GM12878 (cell line): ENCODE measurements at regions not wholly inside any gene's neighbourhood (a gene's known extent, or its start where the extent isn't known, plus 50 kb on each side); places are given as distances from the start of the nearest gene placed in this dataset.

Experiments
- ATAC-seq: fragments of 200-7000 bp; cut with Tn5 transposase; 3 replicates; pipeline ENCODE4 v1.9.1; 2020; ENCODE audit warnings: mild to moderate bottlenecking, moderate library complexity
- BruUV-seq: library from RNA; stranded (reverse); fragments of 400-500 nt; replicated peaks from 2 replicates; lab custom pipeline; 2021; lab: Mats Ljungman, UMichigan
- CTCF ChIA-PET: fragments of 300-600 bp; sonication (Branson Sonifier 250); formaldehyde crosslinking; extraction: SDS; loops from one replicate; lab custom pipeline; 2021; ENCODE audit warnings: inconsistent platforms; lab: Yijun Ruan, JAX
- POLR2A ChIA-PET: fragments of 350-600 bp; formaldehyde crosslinking; extraction: SDS; loops from one replicate; lab custom pipeline; 2021; ENCODE audit warnings: inconsistent platforms; lab: Charles Lee
- RAD21 ChIA-PET: fragments of 300-600 bp; sonication (Branson Sonifier 250); formaldehyde crosslinking; loops from one replicate; lab custom pipeline; 2023; ENCODE audit warnings: antibody characterized with exemption; ENCODE audit not compliant: unreplicated experiment; lab: Charles Lee
- SMC1A ChIA-PET: fragments of 300-600 bp; sonication (Branson Sonifier 250); formaldehyde crosslinking; loops from one replicate; lab custom pipeline; 2023; ENCODE audit not compliant: unreplicated experiment, uncharacterized antibody; lab: Charles Lee
- DNase-seq: peaks from one replicate; pipeline ENCODE4 v3.0.0-alpha.2; 2011; ENCODE audit warnings: low read depth, low spot score
- FAIRE-seq: peaks from 3 replicates; lab custom pipeline; 2011; peaks lifted over from hg19 to GRCh38; lab: Jason Lieb, UNC
- H2AFZ ChIP-seq: 2 replicates; pipeline ENCODE4 v1.6.0; 2011; ENCODE audit warnings: low read depth, low read length, control low read depth; ENCODE audit not compliant: control insufficient read depth
- H3K27ac ChIP-seq: 2 replicates; pipeline ENCODE4 v1.5.1; 2011; ENCODE audit warnings: control low read depth; ENCODE audit not compliant: control insufficient read depth, insufficient read depth
- H3K27me3 ChIP-seq, 2 experiments: replicated peaks in 1 of 2; 2 replicates each; pipeline versions ENCODE4 v1.6.0 to v1.6.1; 2011; ENCODE audit warnings: low read length in 1 of 2; ENCODE audit not compliant: control insufficient read depth in 2 of 2, insufficient read depth in 2 of 2
- H3K36me3 ChIP-seq, 2 experiments: 2 replicates each; pipeline ENCODE4 v1.5.1; 2011; ENCODE audit warnings: low read length in 1 of 2; ENCODE audit not compliant: control insufficient read depth in 2 of 2, insufficient read depth in 2 of 2
- H3K4me1 ChIP-seq: 2 replicates; pipeline ENCODE4 v1.6.1; 2011; ENCODE audit warnings: mild to moderate bottlenecking, low read length, moderate library complexity, mixed read lengths; ENCODE audit not compliant: control insufficient read depth, insufficient read depth
- H3K4me2 ChIP-seq: 2 replicates; pipeline ENCODE4 v1.6.0; 2011; ENCODE audit warnings: control low read depth; ENCODE audit not compliant: control insufficient read depth, insufficient read depth
- H3K4me3 ChIP-seq: fragments of 200-600 bp; sonication (generic); 2 replicates; pipeline ENCODE4 v1.5.1; 2016
- H3K79me2 ChIP-seq: 2 replicates; pipeline ENCODE4 v1.6.0; 2011; ENCODE audit warnings: low read length; ENCODE audit not compliant: control insufficient read depth, insufficient read depth
- H3K9ac ChIP-seq: 2 replicates; pipeline ENCODE4 v1.8.0; 2011; ENCODE audit warnings: low read length, control low read depth, mixed read lengths; ENCODE audit not compliant: control insufficient read depth, insufficient read depth
- H3K9me3 ChIP-seq: replicated peaks from 3 replicates; pipeline ENCODE4 v1.5.1; 2011; ENCODE audit warnings: mild to moderate bottlenecking, low read length; ENCODE audit not compliant: control insufficient read depth, insufficient read depth
- H4K20me1 ChIP-seq: 2 replicates; pipeline ENCODE4 v1.6.0; 2011; ENCODE audit not compliant: control insufficient read depth, insufficient read depth
- CHD1 ChIP-seq: IDR thresholded peaks from 2 replicates; pipeline ENCODE4 v1.6.1; 2012; ENCODE audit warnings: low read depth, low read length, improper control_type of control experiment
- CHD2 ChIP-seq: IDR thresholded peaks from 2 replicates; pipeline ENCODE4 v1.6.1; 2011; ENCODE audit warnings: low read depth, low read length, improper control_type of control experiment, borderline replicate concordance
- FOS ChIP-seq: IDR thresholded peaks from 3 replicates; pipeline ENCODE4 v1.6.1; 2011; ENCODE audit warnings: borderline replicate concordance; ENCODE audit not compliant: insufficient read length; ENCODE audit errors: extremely low read depth
- HDAC6 ChIP-seq: fragments of 200-600 bp; sonication (generic); IDR thresholded peaks from one replicate; pipeline ENCODE4 v1.8.0; 2017; ENCODE audit warnings: antibody characterized with exemption; ENCODE audit not compliant: unreplicated experiment
- MYB ChIP-seq: fragments of 150-350 bp; IDR thresholded peaks from 2 replicates; pipeline ENCODE4 v1.6.1; 2014; ENCODE audit warnings: mild to moderate bottlenecking, low read depth, low read length, borderline replicate concordance
- RFX5 ChIP-seq: IDR thresholded peaks from 2 replicates; pipeline ENCODE4 v1.6.1; 2011; ENCODE audit warnings: low read depth, low read length, improper control_type of control experiment
- SMAD5 ChIP-seq: IDR thresholded peaks from 2 replicates; pipeline ENCODE4 v1.6.1; 2016; ENCODE audit warnings: antibody characterized with exemption, low read depth
- SP1 ChIP-seq: IDR thresholded peaks from one replicate; pipeline ENCODE4 v1.6.1; 2011; ENCODE audit warnings: low read depth, low read length
- SREBF2 ChIP-seq: IDR thresholded peaks from 2 replicates; pipeline ENCODE4 v1.6.1; 2012; ENCODE audit warnings: mild to moderate bottlenecking, low read length
- TCF12 ChIP-seq: IDR thresholded peaks from 2 replicates; pipeline ENCODE4 v1.6.1; 2011; ENCODE audit warnings: low read depth, mild to moderate bottlenecking, low read length
- TCF7 ChIP-seq: IDR thresholded peaks from 2 replicates; pipeline ENCODE4 v1.6.1; 2014; ENCODE audit warnings: antibody characterized with exemption, borderline replicate concordance
- ZBED1 ChIP-seq: IDR thresholded peaks from 2 replicates; pipeline ENCODE4 v1.6.1; 2016; ENCODE audit warnings: borderline replicate concordance
- ZNF24 ChIP-seq: fragments of 450-650 bp; IDR thresholded peaks from 2 replicates; pipeline ENCODE4 v1.6.1; 2017; ENCODE audit warnings: antibody characterized with exemption, mild to moderate bottlenecking
- WGBS: methylation state at CpG from one replicate; pipeline ENCODE4 v1.1.6; 2016; ENCODE audit warnings: low lambda C conversion rate; ENCODE audit not compliant: insufficient replicate concordance, insufficient coverage; ENCODE audit errors: missing lambda C conversion rate; 5-methylcytosine and 5-hydroxymethylcytosine counted together
- in situ Hi-C: fragments of 300-500 bp; cut with MboI; formaldehyde crosslinking; loops from 9 replicates; pipeline ENCODE4 v1.14.3; 2018; ENCODE audit warnings: mixed read lengths
- intact Hi-C: fragments of 100-400 bp; cut with micrococcal nuclease; formaldehyde crosslinking; loops from one replicate; pipeline ENCODE4 v1.14.2; 2022; ENCODE audit not compliant: unreplicated experiment
- TF ChIP-seq, protein P1 (sequence below): IDR thresholded peaks from 2 replicates; pipeline ENCODE4 v1.6.1; 2012; ENCODE audit warnings: improper control_type of control experiment, low read depth, low read length; ENCODE audit not compliant: insufficient replicate concordance
- TF ChIP-seq, protein P2 (sequence below): IDR thresholded peaks from 2 replicates; pipeline ENCODE4 v1.6.1; 2012; ENCODE audit warnings: low read depth, low read length, improper control_type of control experiment
- TF ChIP-seq, protein P3 (sequence below): fragments of 450-650 bp; IDR thresholded peaks from 2 replicates; pipeline ENCODE4 v1.6.1; 2017; ENCODE audit warnings: borderline replicate concordance
- TF ChIP-seq, protein P4 (sequence below): IDR thresholded peaks from 2 replicates; pipeline ENCODE4 v1.6.1; 2012; ENCODE audit warnings: low read depth, low read length, improper control_type of control experiment
- TF ChIP-seq, protein P5 (sequence below): IDR thresholded peaks from 2 replicates; pipeline ENCODE4 v1.6.1; 2011; ENCODE audit warnings: mild to moderate bottlenecking, low read depth, low read length, moderate library complexity; ENCODE audit not compliant: insufficient replicate concordance

DNA sequence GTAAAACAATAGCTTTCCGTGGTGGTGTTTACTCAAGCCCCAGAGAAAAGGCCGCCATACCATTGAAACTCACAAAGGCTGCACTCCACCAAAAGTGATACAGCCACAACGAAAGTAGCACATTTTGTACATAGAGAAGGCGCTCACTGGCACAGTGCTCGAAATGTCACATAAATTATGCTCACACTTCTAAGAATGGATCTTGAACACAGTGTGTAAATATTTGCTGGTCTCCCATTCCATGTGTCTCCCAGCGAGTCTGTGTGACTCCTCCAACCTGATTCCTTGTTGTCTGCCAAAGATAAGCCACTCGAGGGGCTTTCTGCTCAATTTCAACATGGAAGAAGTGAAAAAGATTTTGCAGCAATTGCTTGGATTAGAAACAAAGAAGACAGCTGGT, 234.0 kb upstream of the VCX3A start:
- Histone ChIP-seq H3K9me3 (no peaks in the 10 kb centered on the region; the same call in 2 of the 3 replicates), H2AFZ (no peak overlapping the region), H3K4me3 (no peak overlapping the region), H3K9ac (no peak overlapping the region), H3K27me3 (no peaks in the 10 kb centered on the region), H3K36me3 (no peaks in the 10 kb centered on the region), H4K20me1 (no peaks in the 10 kb centered on the region), H3K79me2 (no peaks in the 10 kb centered on the region), H3K4me2 (no peak overlapping the region), H3K27ac (no peak overlapping the region), H3K4me1 (no peaks in the 10 kb centered on the region)
- DNase-seq (no peak), FAIRE-seq (no peak), ATAC-seq (no peak)
- ChIA-PET POLR2A (no interaction called here), SMC1A (interaction anchor here (0.6 to 1.3 kb wide), 3 partner anchors 10 to 128 kb away, joined by 3 to 4 read pairs (median 4); no protein-coding TSS in a partner anchor), CTCF (no interaction called here), RAD21 (no interaction called here)
- 26% methylated on average over 7 of the region's 7 CpGs for WGBS
- in situ Hi-C loops = no loop called here
- intact Hi-C loops = no loop called here
- BruUV-seq = no TSS peak
- TF ChIP-seq MYB (no peak), ZNF24 (no peak), FOS (no peak), SMAD5 (no peak), SREBF2 (no peak), CHD2 (no peak), HDAC6 (no peak), TCF7 (no peak), RFX5 (no peak), SP1 (no peak), TCF12 (no peak), CHD1 (no peak), ZBED1 (no peak)
- TF ChIP-seq, protein P1, sequence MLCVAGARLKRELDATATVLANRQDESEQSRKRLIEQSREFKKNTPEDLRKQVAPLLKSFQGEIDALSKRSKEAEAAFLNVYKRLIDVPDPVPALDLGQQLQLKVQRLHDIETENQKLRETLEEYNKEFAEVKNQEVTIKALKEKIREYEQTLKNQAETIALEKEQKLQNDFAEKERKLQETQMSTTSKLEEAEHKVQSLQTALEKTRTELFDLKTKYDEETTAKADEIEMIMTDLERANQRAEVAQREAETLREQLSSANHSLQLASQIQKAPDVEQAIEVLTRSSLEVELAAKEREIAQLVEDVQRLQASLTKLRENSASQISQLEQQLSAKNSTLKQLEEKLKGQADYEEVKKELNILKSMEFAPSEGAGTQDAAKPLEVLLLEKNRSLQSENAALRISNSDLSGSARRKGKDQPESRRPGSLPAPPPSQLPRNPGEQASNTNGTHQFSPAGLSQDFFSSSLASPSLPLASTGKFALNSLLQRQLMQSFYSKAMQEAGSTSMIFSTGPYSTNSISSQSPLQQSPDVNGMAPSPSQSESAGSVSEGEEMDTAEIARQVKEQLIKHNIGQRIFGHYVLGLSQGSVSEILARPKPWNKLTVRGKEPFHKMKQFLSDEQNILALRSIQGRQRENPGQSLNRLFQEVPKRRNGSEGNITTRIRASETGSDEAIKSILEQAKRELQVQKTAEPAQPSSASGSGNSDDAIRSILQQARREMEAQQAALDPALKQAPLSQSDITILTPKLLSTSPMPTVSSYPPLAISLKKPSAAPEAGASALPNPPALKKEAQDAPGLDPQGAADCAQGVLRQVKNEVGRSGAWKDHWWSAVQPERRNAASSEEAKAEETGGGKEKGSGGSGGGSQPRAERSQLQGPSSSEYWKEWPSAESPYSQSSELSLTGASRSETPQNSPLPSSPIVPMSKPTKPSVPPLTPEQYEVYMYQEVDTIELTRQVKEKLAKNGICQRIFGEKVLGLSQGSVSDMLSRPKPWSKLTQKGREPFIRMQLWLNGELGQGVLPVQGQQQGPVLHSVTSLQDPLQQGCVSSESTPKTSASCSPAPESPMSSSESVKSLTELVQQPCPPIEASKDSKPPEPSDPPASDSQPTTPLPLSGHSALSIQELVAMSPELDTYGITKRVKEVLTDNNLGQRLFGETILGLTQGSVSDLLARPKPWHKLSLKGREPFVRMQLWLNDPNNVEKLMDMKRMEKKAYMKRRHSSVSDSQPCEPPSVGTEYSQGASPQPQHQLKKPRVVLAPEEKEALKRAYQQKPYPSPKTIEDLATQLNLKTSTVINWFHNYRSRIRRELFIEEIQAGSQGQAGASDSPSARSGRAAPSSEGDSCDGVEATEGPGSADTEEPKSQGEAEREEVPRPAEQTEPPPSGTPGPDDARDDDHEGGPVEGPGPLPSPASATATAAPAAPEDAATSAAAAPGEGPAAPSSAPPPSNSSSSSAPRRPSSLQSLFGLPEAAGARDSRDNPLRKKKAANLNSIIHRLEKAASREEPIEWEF = no peak
- TF ChIP-seq, protein P2, sequence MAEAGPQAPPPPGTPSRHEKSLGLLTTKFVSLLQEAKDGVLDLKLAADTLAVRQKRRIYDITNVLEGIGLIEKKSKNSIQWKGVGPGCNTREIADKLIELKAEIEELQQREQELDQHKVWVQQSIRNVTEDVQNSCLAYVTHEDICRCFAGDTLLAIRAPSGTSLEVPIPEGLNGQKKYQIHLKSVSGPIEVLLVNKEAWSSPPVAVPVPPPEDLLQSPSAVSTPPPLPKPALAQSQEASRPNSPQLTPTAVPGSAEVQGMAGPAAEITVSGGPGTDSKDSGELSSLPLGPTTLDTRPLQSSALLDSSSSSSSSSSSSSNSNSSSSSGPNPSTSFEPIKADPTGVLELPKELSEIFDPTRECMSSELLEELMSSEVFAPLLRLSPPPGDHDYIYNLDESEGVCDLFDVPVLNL = no peak
- TF ChIP-seq, protein P3, sequence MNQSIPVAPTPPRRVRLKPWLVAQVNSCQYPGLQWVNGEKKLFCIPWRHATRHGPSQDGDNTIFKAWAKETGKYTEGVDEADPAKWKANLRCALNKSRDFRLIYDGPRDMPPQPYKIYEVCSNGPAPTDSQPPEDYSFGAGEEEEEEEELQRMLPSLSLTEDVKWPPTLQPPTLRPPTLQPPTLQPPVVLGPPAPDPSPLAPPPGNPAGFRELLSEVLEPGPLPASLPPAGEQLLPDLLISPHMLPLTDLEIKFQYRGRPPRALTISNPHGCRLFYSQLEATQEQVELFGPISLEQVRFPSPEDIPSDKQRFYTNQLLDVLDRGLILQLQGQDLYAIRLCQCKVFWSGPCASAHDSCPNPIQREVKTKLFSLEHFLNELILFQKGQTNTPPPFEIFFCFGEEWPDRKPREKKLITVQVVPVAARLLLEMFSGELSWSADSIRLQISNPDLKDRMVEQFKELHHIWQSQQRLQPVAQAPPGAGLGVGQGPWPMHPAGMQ = no peak
- TF ChIP-seq, protein P4, sequence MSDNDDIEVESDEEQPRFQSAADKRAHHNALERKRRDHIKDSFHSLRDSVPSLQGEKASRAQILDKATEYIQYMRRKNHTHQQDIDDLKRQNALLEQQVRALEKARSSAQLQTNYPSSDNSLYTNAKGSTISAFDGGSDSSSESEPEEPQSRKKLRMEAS = no peak
- TF ChIP-seq, protein P5, sequence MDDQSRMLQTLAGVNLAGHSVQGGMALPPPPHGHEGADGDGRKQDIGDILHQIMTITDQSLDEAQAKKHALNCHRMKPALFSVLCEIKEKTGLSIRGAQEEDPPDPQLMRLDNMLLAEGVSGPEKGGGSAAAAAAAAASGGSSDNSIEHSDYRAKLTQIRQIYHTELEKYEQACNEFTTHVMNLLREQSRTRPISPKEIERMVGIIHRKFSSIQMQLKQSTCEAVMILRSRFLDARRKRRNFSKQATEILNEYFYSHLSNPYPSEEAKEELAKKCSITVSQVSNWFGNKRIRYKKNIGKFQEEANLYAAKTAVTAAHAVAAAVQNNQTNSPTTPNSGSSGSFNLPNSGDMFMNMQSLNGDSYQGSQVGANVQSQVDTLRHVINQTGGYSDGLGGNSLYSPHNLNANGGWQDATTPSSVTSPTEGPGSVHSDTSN = no peak
